OCI-LY7 (cell line): ENCODE measurements at regions not wholly inside any gene's neighbourhood (a gene's known extent, or its start where the extent isn't known, plus 50 kb on each side); places are given as distances from the start of the nearest gene placed in this dataset.

ENCODE experiments used
- CTCF ChIP-seq: fragments of 200-600 bp; sonication (generic); conservative IDR thresholded peaks from 2 replicates; pipeline ENCODE4 v1.5.1; 2014; ENCODE audit warnings: mild to moderate bottlenecking, antibody characterized with exemption, low read length, moderate library complexity, mixed read lengths
- EZH2phosphoT487 ChIP-seq: fragments of 200-600 bp; sonication (generic); IDR thresholded peaks from 2 replicates; pipeline ENCODE4 v1.6.1; 2018; ENCODE audit warnings: low read depth, borderline replicate concordance, mild to moderate bottlenecking, mixed run types, antibody characterized with exemption, low read length, moderate library complexity, mixed read lengths

GRCh38 chr4:18100657-18101056 is 79.1 kb upstream of the LCORL start:
- no peak for TF ChIP-seq CTCF
- no peak for TF ChIP-seq EZH2phosphoT487
